GM12873 (cell line): ENCODE measurements at regions not wholly inside any gene's neighbourhood (a gene's known extent, or its start where the extent isn't known, plus 50 kb on each side); places are given as distances from the start of the nearest gene placed in this dataset.

Experiments used
- TF ChIP-seq, protein P1 (sequence below): IDR thresholded peaks from 2 replicates; pipeline ENCODE4 v1.5.1; 2012; ENCODE audit warnings: low read depth, mild to moderate bottlenecking, moderate library complexity, low read length, control low read depth; ENCODE audit not compliant: insufficient read depth; ENCODE audit errors: missing control alignments

DNA sequence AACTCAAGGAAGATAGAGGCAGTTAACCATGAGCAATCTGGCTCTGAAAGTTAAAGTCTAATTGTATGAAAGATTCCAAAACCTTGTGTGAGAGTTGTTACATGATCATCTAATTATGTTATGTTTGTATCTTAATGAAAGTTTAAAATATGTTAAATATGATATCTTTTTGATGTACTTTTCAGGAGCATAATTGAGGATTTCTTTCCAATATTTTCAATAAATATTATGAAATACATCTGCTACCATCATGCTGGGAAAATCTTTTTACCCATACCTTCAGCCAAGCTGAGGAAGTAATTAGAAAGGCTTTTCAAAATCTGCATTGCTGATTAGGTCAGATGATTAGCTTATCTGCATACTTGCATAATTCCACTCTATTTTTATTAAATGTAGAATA is 318.4 kb downstream of the KLF12 start:
- TF ChIP-seq, protein P1, sequence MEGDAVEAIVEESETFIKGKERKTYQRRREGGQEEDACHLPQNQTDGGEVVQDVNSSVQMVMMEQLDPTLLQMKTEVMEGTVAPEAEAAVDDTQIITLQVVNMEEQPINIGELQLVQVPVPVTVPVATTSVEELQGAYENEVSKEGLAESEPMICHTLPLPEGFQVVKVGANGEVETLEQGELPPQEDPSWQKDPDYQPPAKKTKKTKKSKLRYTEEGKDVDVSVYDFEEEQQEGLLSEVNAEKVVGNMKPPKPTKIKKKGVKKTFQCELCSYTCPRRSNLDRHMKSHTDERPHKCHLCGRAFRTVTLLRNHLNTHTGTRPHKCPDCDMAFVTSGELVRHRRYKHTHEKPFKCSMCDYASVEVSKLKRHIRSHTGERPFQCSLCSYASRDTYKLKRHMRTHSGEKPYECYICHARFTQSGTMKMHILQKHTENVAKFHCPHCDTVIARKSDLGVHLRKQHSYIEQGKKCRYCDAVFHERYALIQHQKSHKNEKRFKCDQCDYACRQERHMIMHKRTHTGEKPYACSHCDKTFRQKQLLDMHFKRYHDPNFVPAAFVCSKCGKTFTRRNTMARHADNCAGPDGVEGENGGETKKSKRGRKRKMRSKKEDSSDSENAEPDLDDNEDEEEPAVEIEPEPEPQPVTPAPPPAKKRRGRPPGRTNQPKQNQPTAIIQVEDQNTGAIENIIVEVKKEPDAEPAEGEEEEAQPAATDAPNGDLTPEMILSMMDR: no peak

DNA sequence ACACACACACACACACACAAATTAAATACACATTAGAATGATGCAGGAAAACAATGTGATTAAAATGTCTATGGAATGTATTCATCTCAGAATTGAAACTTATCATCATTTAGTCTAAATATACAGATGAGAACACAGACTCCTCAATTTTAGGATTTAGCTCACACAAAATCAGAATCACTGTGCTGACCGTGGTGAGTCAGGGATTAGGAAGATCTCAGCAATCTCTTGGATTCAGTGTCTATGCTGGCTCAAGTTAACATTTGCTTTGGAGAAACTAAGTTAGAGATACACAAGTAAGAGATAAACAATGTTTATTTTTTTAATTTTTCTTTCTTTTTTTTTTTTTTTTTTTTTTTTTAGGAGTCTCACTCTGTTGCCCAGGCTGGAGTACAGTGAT is 323.6 kb downstream of the KLF12 start:
- TF ChIP-seq, protein P1: no peak

DNA sequence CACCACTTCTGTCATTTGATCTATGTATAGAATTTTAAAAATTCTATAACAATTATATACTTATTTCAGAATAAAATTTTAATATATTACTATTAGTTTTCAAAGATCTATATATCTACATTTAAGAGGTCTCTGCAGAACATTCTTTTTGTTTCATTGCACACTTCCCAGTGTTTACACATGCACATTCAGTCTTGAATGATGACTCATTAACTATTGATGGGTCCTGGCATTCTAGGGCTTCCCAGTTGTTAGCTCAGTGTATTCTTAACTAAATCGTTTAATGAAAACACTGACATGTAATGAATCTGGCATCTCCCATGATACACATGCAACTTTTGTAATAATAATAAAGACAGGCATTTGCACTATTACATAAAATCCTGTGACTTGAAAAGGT is 324.6 kb downstream of the KLF12 start:
- TF ChIP-seq, protein P1: no peak

DNA sequence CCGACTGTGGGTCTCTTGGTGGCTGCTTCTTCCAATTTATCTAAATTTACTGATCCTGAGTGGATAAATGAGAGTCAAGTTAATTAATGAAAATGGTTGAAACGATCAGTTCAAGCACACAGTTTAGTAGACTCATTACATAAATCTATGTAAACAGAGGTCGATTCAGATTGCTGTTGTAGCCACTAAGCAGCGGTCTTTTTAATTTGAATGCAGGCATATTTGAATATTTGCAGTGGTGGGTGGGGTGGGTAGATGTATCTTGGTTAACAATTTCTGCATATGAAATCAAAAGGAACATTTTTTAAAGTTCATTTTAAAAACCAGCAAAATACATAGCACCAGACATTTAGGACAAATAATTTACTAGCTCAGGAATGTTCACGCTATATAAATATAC is 325.9 kb downstream of the KLF12 start:
- TF ChIP-seq, protein P1: no peak

DNA sequence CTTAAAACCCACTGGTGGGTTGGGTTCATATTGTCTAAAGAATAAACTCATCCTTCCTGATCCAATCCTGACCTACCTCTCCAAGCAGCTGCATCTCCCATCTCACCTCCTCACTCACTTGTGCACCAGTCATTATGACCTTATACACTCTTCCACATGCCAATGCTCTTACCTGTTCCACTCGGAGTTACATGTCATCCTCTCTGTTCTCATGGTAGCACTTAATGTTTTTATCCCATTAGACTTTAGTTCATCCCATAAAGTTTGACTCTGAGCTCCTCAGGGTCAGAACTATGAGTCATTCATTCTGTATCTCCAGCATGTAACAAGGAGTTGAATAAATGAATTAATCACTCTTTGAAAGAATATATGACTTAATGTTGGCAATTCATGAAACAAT is 330.2 kb downstream of the KLF12 start:
- TF ChIP-seq, protein P1: no peak

DNA sequence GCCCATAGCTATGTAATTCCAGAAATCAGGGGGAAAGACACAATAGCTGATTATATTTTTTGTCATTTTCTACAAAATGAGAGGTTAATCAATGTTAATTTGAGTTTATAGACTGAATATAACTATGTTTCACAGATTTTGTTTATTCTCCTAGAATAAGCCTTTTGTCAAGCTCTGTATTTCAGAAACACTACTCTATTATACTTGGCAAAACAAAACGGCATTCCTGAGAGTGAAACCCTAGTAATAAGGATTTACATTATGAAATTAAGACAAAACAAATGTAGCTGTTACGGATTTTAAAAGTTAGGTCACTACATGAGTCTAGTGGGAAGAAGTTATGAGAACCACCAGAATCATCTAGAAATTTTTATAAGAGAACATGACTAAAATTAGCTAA is 334.2 kb downstream of the KLF12 start:
- TF ChIP-seq, protein P1: no peak

DNA sequence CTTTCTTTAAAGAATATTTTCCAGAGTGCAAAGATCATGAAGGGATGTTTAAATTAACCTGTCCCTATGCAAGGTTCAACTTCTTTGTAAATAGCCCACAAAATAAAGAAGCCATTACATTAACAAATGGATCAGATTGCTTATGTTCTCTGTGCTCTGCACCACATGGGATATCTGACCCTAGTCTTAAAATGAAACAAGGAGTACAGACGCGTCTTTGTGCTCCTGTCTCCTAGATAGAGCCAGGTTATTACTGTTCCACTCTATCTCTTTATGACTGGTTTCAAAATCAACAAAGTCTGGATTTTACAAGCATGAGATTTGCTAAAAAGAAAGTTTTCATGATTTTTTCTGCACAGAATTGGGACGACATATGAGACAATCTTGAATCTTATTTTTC is 339.4 kb downstream of the KLF12 start:
- TF ChIP-seq, protein P1: no peak

DNA sequence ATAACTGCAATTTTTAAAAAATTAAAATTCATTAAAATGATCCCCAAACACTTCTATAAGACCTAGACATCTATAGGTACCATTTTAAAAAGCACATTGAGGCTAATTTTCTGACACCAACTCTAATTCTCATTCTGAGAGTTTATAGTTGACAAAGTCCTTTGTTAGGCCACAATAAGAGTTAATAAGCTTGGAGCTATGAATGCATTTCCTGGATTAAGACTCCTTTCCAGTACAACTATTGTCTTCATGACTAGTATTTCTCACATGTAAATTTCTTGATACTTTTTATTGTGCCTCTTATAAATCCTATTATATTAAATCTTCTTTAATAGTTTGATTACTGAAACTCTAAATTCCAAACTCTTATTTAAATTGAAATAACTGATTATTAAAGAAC is 340.8 kb downstream of the KLF12 start:
- TF ChIP-seq, protein P1: no peak
